H1 (cell line): ENCODE measurements at regions not wholly inside any gene's neighbourhood (a gene's known extent, or its start where the extent isn't known, plus 50 kb on each side); places are given as distances from the start of the nearest gene placed in this dataset.

ENCODE experiments used
- CTCF ChIA-PET: fragments of 300-600 bp; sonication (Branson Sonifier 250); formaldehyde crosslinking; loops from one replicate; lab custom pipeline; 2021; ENCODE audit not compliant: partially characterized antibody; lab: Charles Lee
- POLR2A ChIA-PET: fragments of 300-600 bp; sonication (Branson Sonifier 250); formaldehyde crosslinking; loops from one replicate; lab custom pipeline; 2021; ENCODE audit warnings: inconsistent platforms; ENCODE audit not compliant: partially characterized antibody; lab: Charles Lee
- DNase-seq, 2 experiments: peaks; one replicate each; pipeline versions ENCODE4 v3.0.0 to v3.0.0-alpha.2; 2010 to 2022; ENCODE audit warnings: low spot score in 2 of 2, low read depth in 1 of 2, mixed read lengths in 1 of 2
- FAIRE-seq: peaks from 2 replicates; lab custom pipeline; 2011; peaks lifted over from hg19 to GRCh38; lab: Jason Lieb, UNC
- H2AFZ ChIP-seq: 2 replicates; pipeline ENCODE4 v1.8.1; 2012; ENCODE audit warnings: low read length, inconsistent platforms
- H2AK5ac ChIP-seq: 2 replicates; pipeline ENCODE4 v1.6.1; 2013; ENCODE audit warnings: low read depth, low read length
- H2BK120ac ChIP-seq: replicated peaks from 2 replicates; pipeline ENCODE3; 2013; ENCODE audit warnings: low read depth, low read length, inconsistent platforms
- H2BK12ac ChIP-seq: 2 replicates; pipeline ENCODE4 v1.6.1; 2013; ENCODE audit warnings: low read depth, low read length
- H2BK15ac ChIP-seq: 2 replicates; pipeline ENCODE4 v1.6.1; 2013; ENCODE audit warnings: low read length
- H2BK20ac ChIP-seq: 2 replicates; pipeline ENCODE4 v1.6.1; 2013; ENCODE audit warnings: low read length
- H2BK5ac ChIP-seq: 2 replicates; pipeline ENCODE4 v1.6.1; 2013; ENCODE audit warnings: low read depth, low read length
- H3K14ac ChIP-seq: 2 replicates; pipeline ENCODE4 v1.6.1; 2013; ENCODE audit warnings: inconsistent platforms; ENCODE audit not compliant: insufficient read length
- H3K18ac ChIP-seq: 2 replicates; pipeline ENCODE4 v1.6.1; 2013; ENCODE audit warnings: low read length; ENCODE audit errors: extremely low read depth
- H3K23ac ChIP-seq: 2 replicates; pipeline ENCODE4 v1.6.1; 2013; ENCODE audit warnings: inconsistent platforms; ENCODE audit not compliant: insufficient read length
- H3K23me2 ChIP-seq: 2 replicates; pipeline ENCODE4 v1.6.1; 2013; ENCODE audit warnings: low read depth, low read length
- H3K27ac ChIP-seq: 2 replicates; pipeline ENCODE4 v1.6.1; 2011; ENCODE audit warnings: low read depth, low read length, inconsistent platforms
- H3K27me3 ChIP-seq, 4 experiments: replicated peaks in 1 of 4; 1 replicate in 1 of 4; 2 replicates in 3 of 4; pipeline versions ENCODE4 v1.6.1 to v1.8.1; 2011 to 2013; ENCODE audit warnings: low read length in 3 of 4, mild to moderate bottlenecking in 3 of 4, inconsistent platforms in 2 of 4, mixed read lengths in 2 of 4, moderate library complexity in 1 of 4; ENCODE audit not compliant: control insufficient read depth in 3 of 4, insufficient read depth in 3 of 4; ENCODE audit errors: extremely low read depth in 1 of 4
- H3K36me3 ChIP-seq, 4 experiments: 2 replicates each; pipeline versions ENCODE4 v1.6.1 to v1.8.1; 2011 to 2013; ENCODE audit warnings: mild to moderate bottlenecking in 4 of 4, low read length in 3 of 4, moderate library complexity in 2 of 4, control low read depth in 1 of 4, inconsistent platforms in 1 of 4; ENCODE audit not compliant: insufficient read depth in 4 of 4, control insufficient read depth in 2 of 4
- H3K4ac ChIP-seq: replicated peaks from 2 replicates; pipeline ENCODE3; 2013; ENCODE audit warnings: low read length, low read depth, mixed read lengths, inconsistent platforms; ENCODE audit not compliant: insufficient read length
- H3K4me1 ChIP-seq, 4 experiments: replicated peaks in 1 of 4; 1 replicate in 1 of 4; 2 replicates in 3 of 4; pipeline versions ENCODE4 v1.6.1 to v1.8.1; 2011 to 2013; ENCODE audit warnings: low read length in 3 of 4, inconsistent platforms in 2 of 4, mixed read lengths in 1 of 4; ENCODE audit not compliant: insufficient read depth in 4 of 4, control insufficient read depth in 3 of 4
- H3K4me2 ChIP-seq, 2 experiments: 2 replicates each; pipeline versions ENCODE4 v1.6.1 to v1.8.1; 2011 to 2013; ENCODE audit warnings: low read depth in 2 of 2, low read length in 2 of 2, control low read depth in 1 of 2, inconsistent platforms in 1 of 2, mild to moderate bottlenecking in 1 of 2; ENCODE audit not compliant: insufficient read depth in 1 of 2
- H3K4me3 ChIP-seq, 4 experiments: fragments of 200-600, 300-600 bp in 1 of 4; sonication (generic), shearing (Covaris generic), sonication (Bioruptor Twin) in 1 of 4; 2 replicates each; pipeline versions ENCODE4 v1.5.1 to v1.8.1; 2011 to 2016; ENCODE audit warnings: low read length in 4 of 4, low read depth in 3 of 4, control low read depth in 2 of 4, inconsistent platforms in 2 of 4, mild to moderate bottlenecking in 2 of 4, mixed read lengths in 1 of 4, moderate library complexity in 1 of 4; ENCODE audit not compliant: insufficient read depth in 2 of 4; ENCODE audit errors: extremely low read depth in 1 of 4
- H3K56ac ChIP-seq: replicated peaks from 2 replicates; pipeline ENCODE3; 2013; ENCODE audit warnings: low read depth, mild to moderate bottlenecking, mixed read lengths, low read length, inconsistent platforms; ENCODE audit not compliant: insufficient read length
- H3K79me1 ChIP-seq: 2 replicates; pipeline ENCODE4 v1.6.1; 2013; ENCODE audit warnings: low read depth, low read length, control low read depth
- H3K79me2 ChIP-seq, 2 experiments: 2 replicates each; pipeline versions ENCODE4 v1.6.1 to v1.8.1; 2012 to 2013; ENCODE audit warnings: low read length in 2 of 2, mild to moderate bottlenecking in 2 of 2, inconsistent platforms in 1 of 2; ENCODE audit not compliant: insufficient read depth in 2 of 2, control insufficient read depth in 1 of 2
- H3K9ac ChIP-seq, 4 experiments: replicated peaks in 1 of 4; 1 replicate in 1 of 4; 2 replicates in 3 of 4; pipeline versions ENCODE4 v1.6.1 to v1.8.1; 2011 to 2013; ENCODE audit warnings: low read depth in 3 of 4, low read length in 3 of 4, control low read depth in 2 of 4, mild to moderate bottlenecking in 2 of 4, moderate library complexity in 2 of 4, inconsistent platforms in 1 of 4; ENCODE audit errors: extremely low read depth in 1 of 4
- H3K9me3 ChIP-seq, 2 experiments: 2 replicates each; pipeline versions ENCODE4 v1.6.1 to v1.8.1; 2012 to 2013; ENCODE audit warnings: mild to moderate bottlenecking in 2 of 2, moderate library complexity in 2 of 2, control low read depth in 1 of 2, inconsistent platforms in 1 of 2, low read depth in 1 of 2, low read length in 1 of 2, mixed read lengths in 1 of 2; ENCODE audit not compliant: insufficient read depth in 2 of 2
- H4K20me1 ChIP-seq, 2 experiments: replicated peaks in 1 of 2; 2 replicates each; pipeline versions ENCODE3 to v1.8.1; 2011 to 2013; ENCODE audit warnings: inconsistent platforms in 2 of 2, low read length in 2 of 2, mild to moderate bottlenecking in 1 of 2; ENCODE audit not compliant: insufficient read depth in 2 of 2, control insufficient read depth in 1 of 2
- H4K5ac ChIP-seq: 2 replicates; pipeline ENCODE4 v1.6.1; 2013; ENCODE audit warnings: low read length, low read depth, mixed read lengths, inconsistent platforms; ENCODE audit not compliant: insufficient read length
- H4K8ac ChIP-seq: 2 replicates; pipeline ENCODE4 v1.8.0; 2013; ENCODE audit warnings: mild to moderate bottlenecking, moderate library complexity, low read length, inconsistent platforms; ENCODE audit not compliant: insufficient read depth; ENCODE audit errors: extremely low read depth
- H4K91ac ChIP-seq: replicated peaks from 2 replicates; pipeline ENCODE3; 2013; ENCODE audit warnings: low read length, mixed read lengths, inconsistent platforms; ENCODE audit not compliant: insufficient read length
- BCL11A ChIP-seq, 2 experiments: IDR thresholded peaks; one replicate each; pipeline ENCODE4 v1.6.1; 2011; ENCODE audit warnings: low read depth in 2 of 2, low read length in 2 of 2, mild to moderate bottlenecking in 2 of 2
- E2F6 ChIP-seq: IDR thresholded peaks from 2 replicates; pipeline ENCODE4 v1.6.1; 2012; ENCODE audit warnings: inconsistent platforms
- GTF2F1 ChIP-seq: IDR thresholded peaks from 2 replicates; pipeline ENCODE4 v1.6.1; 2012; ENCODE audit warnings: low read depth, low read length, improper control_type of control experiment, borderline replicate concordance
- MAX ChIP-seq: IDR thresholded peaks from 2 replicates; pipeline ENCODE4 v1.6.1; 2012; ENCODE audit warnings: inconsistent platforms
- ZNF274 ChIP-seq: IDR thresholded peaks from 2 replicates; pipeline ENCODE4 v1.7.0; 2012; ENCODE audit warnings: low read length, borderline replicate concordance; ENCODE audit errors: extremely low read depth
- whole genome bisulfite sequencing, 2 experiments: shearing (Covaris generic) in 1 of 2; methylation state at CpG; one replicate each; pipeline versions ENCODE4 v1.1.6 to v1.1.7; 2013 to 2015; ENCODE audit warnings: low lambda C conversion rate in 2 of 2, mixed read lengths in 2 of 2, inconsistent platforms in 1 of 2, low coverage in 1 of 2, missing lambda C conversion rate in 1 of 2; ENCODE audit not compliant: insufficient replicate concordance in 2 of 2, insufficient coverage in 1 of 2, insufficient read length in 1 of 2; ENCODE audit errors: extremely low coverage in 1 of 2, missing lambda C conversion rate in 1 of 2; 5-methylcytosine and 5-hydroxymethylcytosine counted together

- Histone ChIP-seq H3K79me1 (no peaks in the 10 kb centered on the region), H3K4me3 (no peak overlapping the region), H3K56ac (no peak overlapping the region), H3K27ac (no peak overlapping the region), H2BK15ac (no peak overlapping the region), H4K8ac (no peak overlapping the region), H3K18ac (peak overlapping the region; percentile 25), H3K4me2 (no peak overlapping the region; a peak in 1 of 4 replicates), H4K20me1 (no peaks in the 10 kb centered on the region), H3K4me1 (peaks cover 4 to 23% (median 13%) of the 10 kb centered on the region in 4 experiments), H3K4ac (no peak overlapping the region), H2AFZ (peak overlapping the region; percentile 83), H3K23ac (no peak overlapping the region), H4K5ac (no peak overlapping the region), H2BK20ac (0 out of 2 replicates have a peak overlapping the region, but pooled peaks have one; percentile 9), H2BK120ac (no peak overlapping the region), H2BK12ac (0 out of 2 replicates have a peak overlapping the region, but pooled peaks have one; percentile 40), H3K23me2 (no peaks in the 10 kb centered on the region), H3K9me3 (no peaks in the 10 kb centered on the region), H3K79me2 (no peaks in the 10 kb centered on the region), H3K27me3 (peaks cover 0 to 3% (median under 1%) of the 10 kb centered on the region in 4 experiments; a peak in 1 of 7 replicates), H2BK5ac (0 out of 2 replicates have a peak overlapping the region, but pooled peaks have one; percentile 13), H2AK5ac (no peak overlapping the region), H4K91ac (no peak overlapping the region), H3K36me3 (no peaks in the 10 kb centered on the region), H3K14ac (no peak overlapping the region), H3K9ac (no peak overlapping the region)
- DNase-seq, result no peak
- FAIRE-seq, result no peak
- CTCF ChIA-PET, result interaction anchor here (0.7 to 1.5 kb wide), 4 partner anchors 10 to 133 kb away, joined by 3 to 4 read pairs (median 4); no protein-coding TSS in a partner anchor
- TF ChIP-seq MAX, result peak; percentile 46; the same call in 1 of the 2 replicates
- TF ChIP-seq BCL11A (IDR thresholded peaks at IDR 0.05; ENCODE audit: low read depth in 2 of 2, low read length in 2 of 2), result no peak
- peak; percentile 26; the same call in 1 of the 2 replicates for TF ChIP-seq E2F6
- TF ChIP-seq GTF2F1, result no peak
- no peak for TF ChIP-seq ZNF274
- WGBS, 2 experiments, result 61% methylated on average over 15 of the region's 15 CpGs; no CpG with 5 or more reads in 1 of the 2 experiments
- POLR2A ChIA-PET, result no interaction called here
These were observed 169.0 kb upstream of the HAAO start for GRCh38 chr2:42961385-42961811.
